ENCODE measurements at regions not wholly inside any gene's neighbourhood (a gene's known extent, or its start where the extent isn't known, plus 50 kb on each side); places are given as distances from the start of the nearest gene placed in this dataset.
"Not testable (repeated sequence)": the region's sequence is repeated elsewhere in the genome, so short reads cannot be mapped to it uniquely, and the experiment has no call there.

- Mint-ChIP-seq H3K27ac (no peak overlapping the region), H3K4me1 (ENCODE audit: low read depth in 2 of 2) (no peaks in the 10 kb centered on the region), H3K27me3 (no peaks in the 10 kb centered on the region), H3K36me3 (no peaks in the 10 kb centered on the region), H3K9me3 (peaks cover 2% of the 10 kb centered on the region), H3K4me3 (no peak overlapping the region)
- DNase-seq (ENCODE audit: low spot score) (no peak), ATAC-seq (no peak)
These were observed 219.2 kb downstream of the ETV1 start for GRCh38 chr7:13770305-13770704.

- Mint-ChIP-seq H3K27me3 (no peaks in the 10 kb centered on the region), H3K4me3 (no peak overlapping the region), H3K36me3 (no peaks in the 10 kb centered on the region), H3K27ac (no peak overlapping the region), H3K4me1 (ENCODE audit: low read depth in 2 of 2) (peaks cover 0 to 9% of the 10 kb centered on the region in 2 donors), H3K9me3 (no peaks in the 10 kb centered on the region)
- DNase-seq (ENCODE audit: low spot score) (no peak), ATAC-seq (no peak)
These were observed 214.5 kb downstream of the ETV1 start for GRCh38 chr7:13774976-13775375.

DNA sequence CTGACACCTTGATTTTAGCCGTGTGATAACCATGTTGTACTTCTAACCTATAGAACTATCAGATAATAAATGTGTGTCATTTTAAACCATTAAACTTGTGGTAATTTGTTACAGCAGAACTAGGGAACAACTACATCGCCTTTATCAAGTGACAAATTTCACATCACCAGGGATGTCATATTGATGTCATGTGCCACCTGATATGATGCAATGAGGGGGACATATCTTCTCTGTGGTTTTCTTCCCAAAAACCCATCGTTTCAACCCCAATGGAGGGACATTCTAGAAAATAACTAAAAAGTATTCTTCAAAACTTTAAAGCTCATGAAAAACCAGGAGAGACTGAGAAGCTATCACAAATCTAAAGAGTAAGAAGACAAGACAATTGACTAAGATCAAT, 212.2 kb downstream of the ETV1 start:
- Mint-ChIP-seq H3K27ac (no peak overlapping the region), H3K4me1 (ENCODE audit: low read depth in 2 of 2) (peaks cover 0 to 9% of the 10 kb centered on the region in 2 donors), H3K36me3 (no peaks in the 10 kb centered on the region), H3K4me3 (no peak overlapping the region), H3K27me3 (no peaks in the 10 kb centered on the region), H3K9me3 (no peaks in the 10 kb centered on the region)
- ATAC-seq (no peak), DNase-seq (ENCODE audit: low spot score) (no peak)

DNA sequence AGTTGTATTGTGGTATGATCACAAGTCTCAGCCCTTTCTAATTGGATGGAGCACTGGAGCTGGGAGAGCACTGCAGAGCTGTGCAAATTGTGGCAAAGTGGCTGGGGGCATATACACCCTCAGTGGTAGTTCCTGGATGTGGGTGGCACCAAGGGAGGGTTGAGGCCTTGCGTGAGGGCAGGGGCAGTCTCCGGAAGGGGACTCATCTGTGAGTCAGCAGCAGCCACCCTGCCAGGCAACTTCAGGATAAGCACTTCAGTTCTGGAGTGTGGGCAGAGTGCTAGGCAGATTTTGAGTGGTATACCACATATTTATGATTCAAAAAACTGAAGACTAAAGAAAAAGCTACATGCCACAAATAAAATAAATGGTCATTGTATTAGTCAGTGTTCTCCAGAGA, 210.5 kb downstream of the ETV1 start:
- Mint-ChIP-seq H3K36me3 (no peaks in the 10 kb centered on the region), H3K27me3 (no peaks in the 10 kb centered on the region), H3K4me1 (ENCODE audit: low read depth in 2 of 2) (peaks cover 0 to 9% of the 10 kb centered on the region in 2 donors), H3K27ac (peak overlapping the region in 1 of 2 donors; percentile 11), H3K9me3 (no peaks in the 10 kb centered on the region), H3K4me3 (no peak overlapping the region)
- ATAC-seq: peak; percentile 40 to 88
- DNase-seq (ENCODE audit: low spot score): no peak

- H3K27me3 Mint-ChIP-seq: peaks cover 0 to 11% of the 10 kb centered on the region in 2 donors
- no peaks in the 10 kb centered on the region for H3K9me3 Mint-ChIP-seq
- no peaks in the 10 kb centered on the region for H3K36me3 Mint-ChIP-seq
- no peak overlapping the region for H3K27ac Mint-ChIP-seq
- H3K4me1 Mint-ChIP-seq (ENCODE audit: low read depth in 2 of 2): no peaks in the 10 kb centered on the region
- DNase-seq (ENCODE audit: low spot score): no peak
- no peak for ATAC-seq
- no peak overlapping the region for H3K4me3 Mint-ChIP-seq
These were observed 198.9 kb downstream of the ETV1 start for GRCh38 chr7:13790611-13791010.

GRCh38 chr7:13792208-13792607, 197.3 kb downstream of the ETV1 start:
- Mint-ChIP-seq H3K4me1 (ENCODE audit: low read depth in 2 of 2) (no peaks in the 10 kb centered on the region), H3K27ac (no peak overlapping the region), H3K36me3 (no peaks in the 10 kb centered on the region), H3K27me3 (peaks cover 0 to 11% of the 10 kb centered on the region in 2 donors), H3K4me3 (no peak overlapping the region), H3K9me3 (no peaks in the 10 kb centered on the region)
- ATAC-seq: no peak
- no peak for DNase-seq (ENCODE audit: low spot score)

DNA sequence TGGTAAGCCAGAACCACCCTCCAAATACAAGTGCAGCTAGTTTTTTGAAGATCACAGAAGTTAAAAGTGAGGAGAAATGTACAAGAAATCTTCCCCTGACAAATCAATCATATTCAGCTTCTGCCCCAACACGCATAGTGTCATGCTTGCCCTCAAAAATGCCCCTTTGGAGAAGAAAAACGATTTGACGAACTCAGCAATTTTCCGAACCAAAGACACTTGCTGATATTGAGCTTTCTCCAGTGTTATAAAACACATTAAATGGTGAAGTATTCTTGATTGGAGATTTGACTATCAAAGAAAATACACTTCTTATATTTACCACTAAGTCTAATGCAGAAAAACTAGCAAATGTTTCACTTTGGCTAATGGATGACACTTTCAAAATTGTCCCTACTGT, 195.5 kb downstream of the ETV1 start:
- no peak for ATAC-seq
- Mint-ChIP-seq H3K36me3 (no peaks in the 10 kb centered on the region), H3K27me3 (peaks cover 0 to 11% of the 10 kb centered on the region in 2 donors), H3K27ac (no peak overlapping the region), H3K4me1 (ENCODE audit: low read depth in 2 of 2) (no peaks in the 10 kb centered on the region), H3K9me3 (peaks cover 4% of the 10 kb centered on the region), H3K4me3 (no peak overlapping the region)
- DNase-seq (ENCODE audit: low spot score): no peak

DNA sequence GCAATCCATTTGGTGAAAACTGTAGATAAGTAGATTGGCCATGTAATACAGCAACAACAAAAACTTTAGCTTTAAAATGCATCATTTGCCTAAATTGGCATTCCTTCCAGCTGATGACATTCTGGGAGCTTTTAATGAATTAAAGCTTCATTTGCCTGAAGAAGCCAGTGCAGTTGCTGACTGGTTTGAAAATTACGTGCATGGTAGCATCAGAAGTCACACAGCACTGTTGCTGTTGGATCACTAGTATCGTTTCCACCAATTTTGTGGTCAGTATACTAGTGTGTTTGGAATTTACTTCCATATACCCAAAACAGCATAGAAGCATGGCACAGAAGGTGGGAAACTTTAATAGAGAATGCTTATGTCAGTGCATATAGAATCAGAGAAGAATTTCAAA, 194.9 kb downstream of the ETV1 start:
- no peaks in the 10 kb centered on the region for H3K36me3 Mint-ChIP-seq
- H3K9me3 Mint-ChIP-seq: peaks cover 4% of the 10 kb centered on the region
- no peak overlapping the region for H3K27ac Mint-ChIP-seq
- DNase-seq (ENCODE audit: low spot score): no peak
- no peak for ATAC-seq
- no peak overlapping the region for H3K4me3 Mint-ChIP-seq
- peaks cover 0 to 11% of the 10 kb centered on the region in 2 donors for H3K27me3 Mint-ChIP-seq
- no peaks in the 10 kb centered on the region for H3K4me1 Mint-ChIP-seq (ENCODE audit: low read depth in 2 of 2)

DNA sequence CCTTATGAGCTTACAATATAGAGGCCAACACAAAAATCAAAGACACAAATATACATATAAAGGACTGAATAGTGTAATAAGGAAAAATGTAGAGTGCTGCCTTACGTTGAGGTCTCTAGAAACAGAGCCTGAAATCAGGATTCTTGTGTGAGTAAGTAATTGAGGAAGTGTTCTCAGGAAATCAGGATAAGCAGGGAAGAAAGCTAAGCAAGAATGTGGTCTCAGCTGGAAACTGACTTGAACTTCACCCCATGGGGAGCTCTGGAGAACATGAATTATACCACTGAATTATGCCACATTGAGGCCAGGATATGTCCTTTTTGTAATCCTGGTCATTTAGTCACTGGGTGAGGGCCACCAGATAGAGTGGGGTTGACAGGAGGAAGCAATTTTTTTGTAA, 191.9 kb downstream of the ETV1 start:
- no peak overlapping the region for H3K27ac Mint-ChIP-seq
- H3K9me3 Mint-ChIP-seq: peaks cover 4% of the 10 kb centered on the region

DNA sequence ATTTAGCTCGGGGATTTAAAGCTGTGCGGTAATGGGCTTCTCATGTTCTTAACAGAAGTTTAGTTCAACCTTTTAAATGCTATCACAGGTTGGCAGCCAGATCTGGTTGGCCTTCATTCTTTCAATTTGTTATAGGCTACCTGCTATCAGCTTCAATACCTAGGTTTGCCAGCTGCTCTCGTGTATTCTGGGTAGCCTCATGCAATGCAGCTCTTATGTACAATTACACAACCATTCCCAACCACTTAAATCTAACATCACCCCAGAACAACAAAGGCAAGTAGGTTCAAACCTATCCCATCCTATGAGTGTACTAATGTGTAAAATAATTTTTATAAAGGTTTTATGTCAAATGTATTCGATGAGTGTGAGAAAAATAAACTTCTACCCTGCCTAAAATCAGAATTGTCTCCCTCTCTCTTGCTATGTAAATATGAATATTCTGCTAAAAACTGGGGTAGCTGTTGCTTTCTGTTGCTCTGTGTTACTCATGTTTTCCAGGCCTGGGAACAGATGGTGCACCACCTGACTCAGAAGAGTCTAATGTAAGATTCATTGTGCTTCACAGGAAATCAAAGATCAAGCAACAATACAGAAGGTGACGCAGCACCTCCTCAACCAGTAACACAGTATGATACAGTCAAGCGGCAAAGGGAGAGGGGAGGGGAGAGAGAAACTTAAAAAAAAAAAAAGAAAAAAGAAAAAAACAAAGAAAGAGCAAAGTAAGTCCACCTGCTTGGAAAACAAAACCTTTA, 188.6 kb downstream of the ETV1 start:
- ATAC-seq (peak in 1 of 2 donors; percentile 20), DNase-seq (ENCODE audit: low spot score) (no peak)
- peaks cover 4% of the 10 kb centered on the region for H3K9me3 Mint-ChIP-seq
- H3K36me3 Mint-ChIP-seq: no peaks in the 10 kb centered on the region
- peaks cover 0 to 14% of the 10 kb centered on the region in 2 donors for H3K27me3 Mint-ChIP-seq
- no peaks in the 10 kb centered on the region for H3K4me1 Mint-ChIP-seq (ENCODE audit: low read depth in 2 of 2)
- H3K27ac Mint-ChIP-seq: no peak overlapping the region
- no peak overlapping the region for H3K4me3 Mint-ChIP-seq

More for the DNA sequence above, 191.9 kb downstream of the ETV1 start:
- Mint-ChIP-seq H3K4me3 (no peak overlapping the region), H3K4me1 (ENCODE audit: low read depth in 2 of 2) (no peaks in the 10 kb centered on the region), H3K36me3 (no peaks in the 10 kb centered on the region), H3K27me3 (no peaks in the 10 kb centered on the region)
- DNase-seq (ENCODE audit: low spot score): no peak
- ATAC-seq: no peak

DNA sequence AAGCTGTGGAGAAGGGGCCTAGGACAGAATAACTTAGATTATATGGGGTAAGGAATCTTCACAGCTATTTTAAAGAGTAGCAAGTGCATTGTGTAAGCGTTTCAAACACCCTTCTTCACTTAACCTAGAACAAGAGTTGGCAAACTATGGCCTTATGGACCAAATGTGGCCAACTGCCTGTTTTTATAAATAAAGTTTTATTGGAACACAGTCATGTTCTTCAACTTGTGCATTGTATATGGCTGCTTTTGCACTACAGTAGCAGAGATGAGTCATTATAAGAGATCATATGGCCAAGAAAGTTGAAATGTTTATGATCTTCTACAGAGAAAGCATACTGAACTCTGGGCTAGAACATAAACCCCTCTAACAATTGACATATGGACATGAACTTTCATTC, 187.8 kb downstream of the ETV1 start:
- Mint-ChIP-seq H3K27me3 (peaks cover 0 to 14% of the 10 kb centered on the region in 2 donors), H3K27ac (no peak overlapping the region), H3K36me3 (no peaks in the 10 kb centered on the region), H3K9me3 (peaks cover 4% of the 10 kb centered on the region), H3K4me1 (ENCODE audit: low read depth in 2 of 2) (no peaks in the 10 kb centered on the region), H3K4me3 (no peak overlapping the region)
- DNase-seq (ENCODE audit: low spot score) (no peak), ATAC-seq (no peak)

- no peak for ATAC-seq
- Mint-ChIP-seq H3K4me1 (ENCODE audit: low read depth in 2 of 2) (no peaks in the 10 kb centered on the region), H3K9me3 (peaks cover 4% of the 10 kb centered on the region), H3K27me3 (peaks cover 0 to 14% of the 10 kb centered on the region in 2 donors), H3K4me3 (no peak overlapping the region), H3K36me3 (no peaks in the 10 kb centered on the region), H3K27ac (no peak overlapping the region)
- DNase-seq (ENCODE audit: low spot score): no peak
These were observed 186.8 kb downstream of the ETV1 start for GRCh38 chr7:13802651-13803050.

DNA sequence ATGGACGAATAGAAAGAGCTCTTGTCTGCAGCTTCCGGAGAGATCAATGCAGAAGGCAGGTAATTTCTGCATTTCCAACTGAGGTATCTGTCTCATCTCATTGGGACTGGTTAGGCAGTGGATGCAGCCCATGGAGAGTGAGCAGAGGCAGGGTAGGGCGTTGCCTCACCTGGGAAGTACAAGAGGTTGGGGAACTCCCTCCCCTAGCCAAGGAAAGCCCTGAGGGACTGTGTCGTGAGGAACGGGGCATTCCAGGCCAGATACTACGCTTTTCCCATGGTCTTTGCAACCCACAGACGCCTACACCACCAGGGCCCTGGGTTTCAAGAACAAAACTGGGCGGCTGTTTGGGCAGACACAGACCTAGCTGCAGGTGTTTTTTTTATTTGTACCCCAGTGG, 186.3 kb downstream of the ETV1 start:
- H3K27ac Mint-ChIP-seq: no peak overlapping the region
- ATAC-seq (no peak), DNase-seq (ENCODE audit: low spot score) (no peak)
- peaks cover 0 to 14% of the 10 kb centered on the region in 2 donors for H3K27me3 Mint-ChIP-seq
- H3K4me1 Mint-ChIP-seq (ENCODE audit: low read depth in 2 of 2): no peaks in the 10 kb centered on the region
- H3K36me3 Mint-ChIP-seq: no peaks in the 10 kb centered on the region
- H3K9me3 Mint-ChIP-seq: no peaks in the 10 kb centered on the region
- H3K4me3 Mint-ChIP-seq: no peak overlapping the region

DNA sequence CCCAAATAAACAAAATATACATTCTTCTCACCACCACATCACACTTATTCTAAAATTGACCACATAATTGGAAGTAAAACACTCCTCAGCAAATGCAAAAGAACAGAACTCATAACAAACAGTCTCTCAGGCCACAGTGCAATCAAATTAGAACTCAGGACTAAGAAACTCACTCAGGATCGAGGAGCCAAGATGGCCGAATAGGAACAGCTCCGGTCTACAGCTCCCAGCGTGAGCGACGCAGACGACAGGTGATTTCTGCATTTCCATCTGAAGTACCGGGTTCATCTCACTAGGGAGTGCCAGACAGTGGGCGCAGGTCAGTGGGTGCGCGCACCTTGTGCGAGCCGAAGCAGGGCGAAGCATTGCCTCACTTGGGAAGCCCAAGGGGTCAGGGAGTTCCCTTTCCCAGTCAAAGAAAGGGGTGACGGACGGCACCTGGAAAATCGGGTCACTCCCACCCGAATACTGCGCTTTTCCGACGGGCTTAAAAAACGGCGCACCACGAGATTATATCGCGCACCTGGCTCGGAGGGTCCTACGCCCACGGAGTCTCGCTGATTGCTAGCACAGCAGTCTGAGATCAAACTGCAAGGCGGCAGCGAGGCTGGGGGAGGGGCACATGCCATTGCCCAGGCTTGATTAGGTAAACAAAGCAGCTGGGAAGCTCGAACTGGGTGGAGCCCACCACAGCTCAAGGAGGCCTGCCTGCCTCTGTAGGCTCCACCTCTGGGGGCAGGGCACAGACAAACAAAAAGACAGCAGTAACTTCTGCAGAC, 183.2 kb downstream of the ETV1 start:
- not testable (repeated sequence) for H3K9me3 Mint-ChIP-seq; H3K4me1 Mint-ChIP-seq (ENCODE audit: low read depth in 2 of 2); ATAC-seq; H3K27ac Mint-ChIP-seq; DNase-seq (ENCODE audit: low spot score); H3K36me3 Mint-ChIP-seq; H3K4me3 Mint-ChIP-seq
- peaks cover 0 to 21% of the 10 kb centered on the region in 2 donors for H3K27me3 Mint-ChIP-seq

All from natural killer cell treated with Interleukin-12 subunit alpha and Interleukin-12 subunit beta and Interleukin-15 and Interleukin-18, amount 100 ng/mL, for 72 hours (primary cell).